CD4-positive, alpha-beta T cell treated with Interleukin-12 subunit alpha and Interleukin-12 subunit beta, for 1 hour (primary cell): ENCODE measurements at regions not wholly inside any gene's neighbourhood (a gene's known extent, or its start where the extent isn't known, plus 50 kb on each side); places are given as distances from the start of the nearest gene placed in this dataset.
"Not testable (repeated sequence)": the region's sequence is repeated elsewhere in the genome, so short reads cannot be mapped to it uniquely, and the experiment has no call there.

ENCODE experiments used
- DNase-seq: peaks from one replicate; pipeline ENCODE4 v3.0.0-alpha.2; 2020

DNA sequence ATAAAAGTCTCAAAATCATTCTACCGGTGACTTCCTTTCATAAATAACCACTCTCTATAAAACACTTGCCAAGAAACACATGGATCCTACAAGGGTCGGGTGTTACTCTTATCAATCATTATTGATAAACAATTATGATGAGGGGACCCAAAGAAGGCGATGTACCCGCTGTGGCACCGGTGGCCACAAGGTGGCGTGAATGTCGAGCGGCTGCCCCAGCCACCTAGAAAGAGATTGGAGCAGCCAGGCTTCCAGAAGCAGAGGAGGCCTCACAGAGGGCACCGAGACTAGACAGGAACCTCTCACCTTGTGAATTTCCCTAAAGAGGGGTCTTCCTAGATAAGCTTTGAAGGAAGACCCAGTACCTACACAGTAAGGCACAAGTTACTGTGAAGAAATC, 80.5 kb upstream of the GOLGA6L6 start:
- DNase-seq, result not testable (repeated sequence)

DNA sequence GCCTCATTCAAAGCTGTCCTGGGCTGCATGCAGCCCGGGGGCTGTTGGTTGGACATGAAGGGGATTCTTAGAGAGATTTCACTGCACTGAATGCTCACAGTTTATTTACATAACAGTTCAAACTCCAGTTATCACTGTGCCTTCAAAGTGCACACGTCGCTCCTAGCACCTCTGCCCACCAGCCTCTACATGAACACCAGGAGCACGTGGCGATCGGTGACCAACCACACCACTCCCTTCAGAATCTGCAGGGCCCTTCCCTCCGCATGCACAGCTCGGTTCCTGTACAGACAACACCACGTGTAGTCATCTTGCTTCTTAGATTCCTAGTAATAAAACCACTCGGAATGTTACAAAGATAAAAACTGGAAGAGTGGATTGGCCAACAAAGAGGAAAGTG, 72.9 kb upstream of the GOLGA6L6 start:
- not testable (repeated sequence) for DNase-seq

DNA sequence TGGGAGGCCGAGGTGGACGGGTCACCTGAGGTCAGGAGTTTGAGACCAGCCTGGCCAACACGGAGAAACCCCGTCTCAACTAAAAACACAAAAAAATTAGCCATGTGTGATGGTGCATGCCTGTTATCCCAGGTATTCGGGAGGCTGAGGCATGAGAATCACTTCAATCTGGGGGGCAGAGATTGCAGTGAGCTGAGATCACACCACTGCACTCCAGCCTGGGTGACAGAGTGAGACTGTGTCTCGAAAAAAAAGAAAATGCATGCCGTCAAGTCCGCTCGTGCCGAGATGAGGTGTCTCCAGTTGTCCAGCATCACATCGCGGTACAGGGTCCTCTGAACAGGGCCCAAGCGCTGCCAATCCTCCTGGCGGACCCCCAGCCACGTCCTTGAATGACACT, 71.2 kb upstream of the GOLGA6L6 start:
- DNase-seq, result not testable (repeated sequence)

DNA sequence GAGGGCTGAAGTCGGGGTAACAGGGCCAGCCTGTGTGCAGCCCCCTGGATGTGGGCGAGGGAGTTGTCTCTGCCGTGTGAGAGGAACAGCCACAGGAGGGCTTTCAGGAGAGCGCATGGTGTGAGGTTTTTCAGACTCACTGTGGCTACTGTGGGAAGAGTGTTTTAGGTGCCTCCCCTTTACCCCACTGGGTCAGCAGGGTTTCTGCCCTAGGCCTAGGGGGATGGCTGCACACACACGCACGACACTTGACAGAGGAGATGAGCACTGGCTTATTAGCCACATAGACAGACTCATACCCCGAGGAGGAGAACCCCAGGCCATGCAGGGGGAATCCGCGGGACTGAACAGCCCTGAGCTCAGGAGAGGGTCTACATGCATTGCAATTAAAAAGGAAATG, 70.8 kb upstream of the GOLGA6L6 start:
- not testable (repeated sequence) for DNase-seq

DNA sequence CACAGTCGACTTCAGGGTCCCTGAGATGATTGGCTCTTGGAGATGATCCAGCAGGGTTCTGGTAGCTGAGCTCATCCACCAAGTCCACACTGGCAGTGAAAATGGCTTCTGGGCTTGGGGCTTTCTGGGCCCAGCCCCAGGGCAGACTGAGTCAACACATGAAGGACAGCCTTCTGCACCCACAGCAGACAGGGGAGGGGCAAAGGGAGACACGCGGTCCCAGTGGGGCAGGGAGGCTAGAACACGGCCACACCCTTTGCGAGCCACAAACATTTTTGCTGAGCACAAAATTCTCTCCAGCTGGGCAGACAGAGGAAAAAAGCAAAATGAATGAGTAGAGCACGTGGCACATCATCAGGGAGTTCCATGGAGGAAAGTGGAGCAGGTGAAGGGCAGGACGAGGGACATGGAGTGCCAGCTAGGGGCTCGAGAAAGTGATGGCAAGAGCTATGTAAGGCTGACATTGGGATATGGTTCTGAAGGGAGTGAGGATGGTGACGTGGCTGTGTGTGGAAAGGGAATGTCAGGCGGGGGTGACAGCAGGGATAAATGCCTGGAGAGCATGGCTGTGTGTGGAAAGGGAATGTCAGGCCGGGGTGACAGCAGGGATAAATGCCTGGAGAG, 70.2 kb upstream of the GOLGA6L6 start:
- DNase-seq, result not testable (repeated sequence)

DNA sequence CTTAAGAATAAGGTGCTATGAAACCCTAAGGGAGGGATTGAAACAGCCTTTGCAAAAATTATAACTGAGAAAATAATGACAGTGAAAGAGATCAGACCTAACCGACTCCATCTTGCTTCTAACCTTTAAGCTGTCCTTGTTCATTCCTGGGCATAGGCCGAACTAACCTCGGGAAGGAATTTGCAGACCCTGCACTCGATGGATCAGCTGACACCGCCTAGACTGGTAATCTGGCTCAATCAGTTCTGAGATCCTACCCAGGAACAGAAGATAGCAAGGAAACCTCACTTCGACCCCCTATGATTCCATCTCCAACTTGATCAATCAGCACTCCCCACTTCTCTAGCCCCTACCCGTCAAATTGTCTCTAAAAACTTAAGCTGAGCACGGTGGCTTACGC, 66.6 kb upstream of the GOLGA6L6 start:
- DNase-seq, result not testable (repeated sequence)

DNA sequence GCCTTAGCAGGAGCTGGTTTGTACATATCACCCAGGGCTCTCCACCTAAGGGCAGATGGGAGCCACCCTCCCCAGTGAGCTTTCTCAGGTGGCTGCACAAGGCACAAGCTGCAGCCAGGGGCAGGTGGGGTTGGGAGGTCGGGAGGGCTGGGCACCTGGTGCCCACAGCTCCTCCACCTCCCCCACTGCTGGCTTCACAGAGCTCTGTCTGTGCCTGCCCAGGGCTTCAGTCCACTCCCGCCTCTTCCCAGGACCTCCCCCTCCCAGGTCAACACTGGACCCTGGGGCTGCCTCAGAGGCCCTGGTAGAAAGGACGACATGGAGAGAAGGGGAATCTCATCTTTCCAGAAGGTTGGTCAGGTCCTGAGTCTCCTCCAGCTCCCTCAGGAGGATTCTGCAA, 55.6 kb upstream of the GOLGA6L6 start:
- not testable (repeated sequence) for DNase-seq

DNA sequence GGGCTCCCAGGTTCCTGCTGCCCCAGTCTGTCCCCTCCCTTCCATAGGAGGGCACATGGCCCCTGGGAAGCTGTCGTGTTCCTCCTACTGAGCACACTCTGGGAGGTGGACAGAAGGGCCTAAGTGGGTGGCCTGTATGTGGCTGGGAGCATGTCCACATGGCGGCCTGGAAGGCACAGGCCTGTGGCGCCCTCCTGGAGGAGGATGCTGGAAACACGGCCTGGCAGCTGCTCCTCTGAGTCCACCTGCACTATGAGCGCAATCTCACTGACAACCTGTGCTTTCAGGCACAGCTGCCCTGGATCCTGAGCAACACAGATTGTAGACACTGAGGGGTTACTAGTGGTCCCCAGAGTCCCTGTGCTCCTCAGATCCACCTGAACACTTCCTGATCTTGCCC, 52.6 kb upstream of the GOLGA6L6 start:
- not testable (repeated sequence) for DNase-seq

DNA sequence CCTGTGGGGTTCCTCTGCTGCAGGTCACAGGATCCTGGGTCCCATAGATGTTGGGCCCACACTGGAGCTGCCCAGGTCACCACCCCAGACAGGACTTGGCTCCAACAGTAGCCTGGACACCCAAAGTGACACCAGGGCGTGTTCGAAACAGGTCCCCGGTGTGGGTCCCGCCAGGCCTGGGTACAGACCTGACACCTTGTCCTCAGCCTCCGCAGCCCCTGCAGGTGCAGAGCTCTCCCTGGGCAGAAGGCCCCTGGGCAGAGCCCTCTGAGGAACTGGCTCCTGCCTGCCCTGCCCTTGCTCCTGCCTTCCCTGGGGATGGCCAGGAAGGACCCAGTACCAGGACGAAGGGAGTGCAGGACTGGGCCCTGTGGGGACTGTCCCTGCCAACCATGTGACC, 50.3 kb upstream of the GOLGA6L6 start:
- DNase-seq, result not testable (repeated sequence)
